ENCODE measurements at regions not wholly inside any gene's neighbourhood (a gene's known extent, or its start where the extent isn't known, plus 50 kb on each side); places are given as distances from the start of the nearest gene placed in this dataset.

DNA sequence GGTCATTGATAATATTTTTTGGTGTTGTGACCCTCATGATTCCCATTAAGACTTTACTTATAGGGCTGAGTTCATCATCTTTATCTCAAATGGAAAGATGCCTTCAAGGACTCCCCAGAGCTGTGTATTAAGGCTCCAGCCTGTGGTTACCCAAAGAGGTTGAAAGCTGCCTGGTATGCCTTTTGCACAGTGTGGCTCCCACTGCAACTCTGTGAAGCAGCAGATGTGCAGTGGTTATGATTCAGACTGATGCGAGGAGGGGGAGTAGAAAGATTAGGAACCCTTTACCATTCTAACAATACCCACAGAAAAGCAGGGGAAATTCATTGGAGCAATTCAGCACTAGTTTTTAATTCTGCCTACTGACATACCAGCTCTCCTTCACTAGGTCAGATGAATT, 560.0 kb downstream of the INSC start:
- ATAC-seq (no peak), DNase-seq (ENCODE audit: low spot score) (no peak), FAIRE-seq (no peak)
- H3K79me2 ChIP-seq (ENCODE audit: insufficient read depth, low read length) = no peaks in the 10 kb centered on the region
- no TSS peak for BruUV-seq (replicated peaks)
- POLR2A ChIA-PET = no interaction called here
- H3K4me3 ChIP-seq (replicated peaks in 1 of 3; ENCODE audit: insufficient read depth in 1 of 3, low read depth in 2 of 3, low read length in 3 of 3) = no peak overlapping the region
- CTCF ChIA-PET (ENCODE audit: low intra/inter-chr PET ratio, low total read pairs) = no interaction called here
- H3K4me1 ChIP-seq (ENCODE audit: insufficient read depth, low read length) = no peaks in the 10 kb centered on the region
- no peak overlapping the region for H3K4me2 ChIP-seq (ENCODE audit: low read depth, low read length)
- intact Hi-C loops (cut with micrococcal nuclease; ENCODE audit: unreplicated experiment) = no loop called here
- 0% methylated on average over 1 of the region's 1 CpG for WGBS (ENCODE audit: low lambda C conversion rate)
- H3K27ac ChIP-seq (ENCODE audit: extremely low read length, insufficient read depth, low read length) = no peak overlapping the region
- in situ Hi-C loops (cut with HindIII; ENCODE audit: extremely low pct_ligation_motif_present, low pct_unique_long_range_greater_than_20kb) = no loop called here
- peaks cover 7% of the 10 kb centered on the region for H3K9me3 ChIP-seq (ENCODE audit: low read length)
- no peak overlapping the region for H3K9ac ChIP-seq (ENCODE audit: insufficient read depth, low read depth, low read length)
- no peak overlapping the region for H2AFZ ChIP-seq (ENCODE audit: low read length)
- H3K36me3 ChIP-seq (replicated peaks in 1 of 2; ENCODE audit: control insufficient read depth in 1 of 2, insufficient read depth in 2 of 2, low read length in 2 of 2) = no peaks in the 10 kb centered on the region
- H4K20me1 ChIP-seq (ENCODE audit: insufficient read depth, low read length) = no peaks in the 10 kb centered on the region
- TF ChIP-seq SNAI1 (CRISPR knock-in tag; IDR thresholded peaks at IDR 0.05; ENCODE audit: borderline replicate concordance) (no peak), MZF1 (CRISPR knock-in tag; IDR thresholded peaks at IDR 0.05; ENCODE audit: borderline replicate concordance) (no peak), ZNF780A (CRISPR knock-in tag; IDR thresholded peaks at IDR 0.05) (no peak), ERF (CRISPR knock-in tag; IDR thresholded peaks at IDR 0.05) (no peak), MED8 (CRISPR knock-in tag; IDR thresholded peaks at IDR 0.05; ENCODE audit: insufficient replicate concordance) (no peak), ZNF652 (CRISPR knock-in tag; IDR thresholded peaks at IDR 0.05; ENCODE audit: borderline replicate concordance, low read depth) (no peak), HDAC2 (CRISPR knock-in tag; IDR thresholded peaks at IDR 0.05) (no peak), CEBPB (IDR thresholded peaks at IDR 0.05; ENCODE audit: borderline replicate concordance, low read depth, low read length) (no peak), ZKSCAN8 (CRISPR knock-in tag; IDR thresholded peaks at IDR 0.05; ENCODE audit: borderline replicate concordance) (no peak)
- H3K27me3 ChIP-seq (ENCODE audit: control insufficient read depth in 1 of 2, insufficient read depth in 2 of 2, low read length in 2 of 2) = 0 out of 5 replicates have a peak, but pooled peaks cover 0 to 1% of the 10 kb centered on the region in 2 experiments

DNA sequence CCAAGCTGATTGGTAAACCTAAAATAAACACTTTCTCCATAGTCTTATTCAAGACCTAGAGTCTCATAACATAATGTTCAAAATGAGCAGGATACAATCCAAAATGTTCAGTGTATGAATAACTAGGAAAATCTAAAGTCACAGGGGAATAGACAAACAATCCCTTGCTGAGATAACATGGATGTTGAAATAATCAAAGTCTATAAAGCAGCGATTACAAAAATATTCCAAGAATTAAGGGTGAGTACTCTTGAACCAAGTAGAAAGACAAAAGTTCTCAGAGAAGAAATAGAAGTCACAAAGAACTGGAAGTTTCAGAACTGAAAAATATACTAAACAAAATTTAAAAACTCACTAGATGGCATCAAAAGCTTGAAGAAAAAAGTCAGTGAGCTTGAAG, 561.0 kb downstream of the INSC start:
- no peak for FAIRE-seq
- H3K36me3 ChIP-seq (replicated peaks in 1 of 2; ENCODE audit: control insufficient read depth in 1 of 2, insufficient read depth in 2 of 2, low read length in 2 of 2) = no peaks in the 10 kb centered on the region
- CTCF ChIA-PET (ENCODE audit: low intra/inter-chr PET ratio, low total read pairs) = no interaction called here
- no peak for ATAC-seq
- H3K9ac ChIP-seq (ENCODE audit: insufficient read depth, low read depth, low read length) = no peak overlapping the region
- BruUV-seq (replicated peaks) = no TSS peak
- WGBS (ENCODE audit: low lambda C conversion rate) = 0% methylated on average over 1 of the region's 1 CpG
- H3K4me2 ChIP-seq (ENCODE audit: low read depth, low read length) = no peak overlapping the region
- in situ Hi-C loops (cut with HindIII; ENCODE audit: extremely low pct_ligation_motif_present, low pct_unique_long_range_greater_than_20kb) (no loop called here), intact Hi-C loops (cut with micrococcal nuclease; ENCODE audit: unreplicated experiment) (no loop called here)
- no peaks in the 10 kb centered on the region for H4K20me1 ChIP-seq (ENCODE audit: insufficient read depth, low read length)
- TF ChIP-seq ZNF713 (CRISPR knock-in tag; IDR thresholded peaks at IDR 0.05) (no peak), NAIF1 (CRISPR knock-in tag; IDR thresholded peaks at IDR 0.05; ENCODE audit: borderline replicate concordance) (no peak), JUNB (CRISPR knock-in tag; IDR thresholded peaks at IDR 0.05; ENCODE audit: borderline replicate concordance) (no peak), HMG20B (CRISPR knock-in tag; conservative IDR thresholded peaks at IDR 0.05) (no peak), ZNF556 (CRISPR knock-in tag; IDR thresholded peaks at IDR 0.05; ENCODE audit: borderline replicate concordance) (no peak)
- TF ChIP-seq, protein P1, sequence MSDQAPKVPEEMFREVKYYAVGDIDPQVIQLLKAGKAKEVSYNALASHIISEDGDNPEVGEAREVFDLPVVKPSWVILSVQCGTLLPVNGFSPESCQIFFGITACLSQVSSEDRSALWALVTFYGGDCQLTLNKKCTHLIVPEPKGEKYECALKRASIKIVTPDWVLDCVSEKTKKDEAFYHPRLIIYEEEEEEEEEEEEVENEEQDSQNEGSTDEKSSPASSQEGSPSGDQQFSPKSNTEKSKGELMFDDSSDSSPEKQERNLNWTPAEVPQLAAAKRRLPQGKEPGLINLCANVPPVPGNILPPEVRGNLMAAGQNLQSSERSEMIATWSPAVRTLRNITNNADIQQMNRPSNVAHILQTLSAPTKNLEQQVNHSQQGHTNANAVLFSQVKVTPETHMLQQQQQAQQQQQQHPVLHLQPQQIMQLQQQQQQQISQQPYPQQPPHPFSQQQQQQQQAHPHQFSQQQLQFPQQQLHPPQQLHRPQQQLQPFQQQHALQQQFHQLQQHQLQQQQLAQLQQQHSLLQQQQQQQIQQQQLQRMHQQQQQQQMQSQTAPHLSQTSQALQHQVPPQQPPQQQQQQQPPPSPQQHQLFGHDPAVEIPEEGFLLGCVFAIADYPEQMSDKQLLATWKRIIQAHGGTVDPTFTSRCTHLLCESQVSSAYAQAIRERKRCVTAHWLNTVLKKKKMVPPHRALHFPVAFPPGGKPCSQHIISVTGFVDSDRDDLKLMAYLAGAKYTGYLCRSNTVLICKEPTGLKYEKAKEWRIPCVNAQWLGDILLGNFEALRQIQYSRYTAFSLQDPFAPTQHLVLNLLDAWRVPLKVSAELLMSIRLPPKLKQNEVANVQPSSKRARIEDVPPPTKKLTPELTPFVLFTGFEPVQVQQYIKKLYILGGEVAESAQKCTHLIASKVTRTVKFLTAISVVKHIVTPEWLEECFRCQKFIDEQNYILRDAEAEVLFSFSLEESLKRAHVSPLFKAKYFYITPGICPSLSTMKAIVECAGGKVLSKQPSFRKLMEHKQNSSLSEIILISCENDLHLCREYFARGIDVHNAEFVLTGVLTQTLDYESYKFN (CRISPR knock-in tag; conservative IDR thresholded peaks at IDR 0.05) = no peak
- H3K27ac ChIP-seq (ENCODE audit: extremely low read length, insufficient read depth, low read length) = no peak overlapping the region
- no peak overlapping the region for H2AFZ ChIP-seq (ENCODE audit: low read length)
- H3K79me2 ChIP-seq (ENCODE audit: insufficient read depth, low read length) = no peaks in the 10 kb centered on the region
- peaks cover 7% of the 10 kb centered on the region for H3K9me3 ChIP-seq (ENCODE audit: low read length)
- POLR2A ChIA-PET = no interaction called here
- H3K4me3 ChIP-seq (replicated peaks in 1 of 3; ENCODE audit: insufficient read depth in 1 of 3, low read depth in 2 of 3, low read length in 3 of 3) = no peak overlapping the region
- no peaks in the 10 kb centered on the region for H3K4me1 ChIP-seq (ENCODE audit: insufficient read depth, low read length)
- no peak for DNase-seq (ENCODE audit: low spot score)
- no peaks in the 10 kb centered on the region for H3K27me3 ChIP-seq (ENCODE audit: control insufficient read depth in 1 of 2, insufficient read depth in 2 of 2, low read length in 2 of 2)
